Vagina (tissue), 2 donors: ENCODE measurements at regions not wholly inside any gene's neighbourhood (a gene's known extent, or its start where the extent isn't known, plus 50 kb on each side); places are given as distances from the start of the nearest gene placed in this dataset.

Experiments used
- DNase-seq, 2 donors: peaks; one replicate each; pipeline ENCODE4 v3.0.0-alpha.2; 2017; ENCODE audit errors: extremely low spot score in 2 of 2
- H3K27ac ChIP-seq: fragments of 200-600 bp; sonication (generic); one replicate; pipeline ENCODE4 v1.5.1; 2019
- H3K27me3 ChIP-seq: fragments of 200-600 bp; sonication (generic); one replicate; pipeline ENCODE4 v1.5.1; 2019
- H3K36me3 ChIP-seq, 2 donors: fragments of 200-600 bp; sonication (generic); one replicate each; pipeline ENCODE4 v1.5.1; 2017 to 2019
- H3K4me1 ChIP-seq: fragments of 200-600 bp; sonication (generic); one replicate; pipeline ENCODE4 v1.5.1; 2019
- H3K4me3 ChIP-seq, 2 donors: fragments of 200-600 bp; sonication (generic); 1 replicate in 1 of 2; 2 replicates in 1 of 2; pipeline ENCODE4 v1.5.1; 2016 to 2019
- H3K9me3 ChIP-seq: fragments of 200-600 bp; sonication (generic); one replicate; pipeline ENCODE4 v1.5.1; 2019
- CTCF ChIP-seq, 3 experiments: fragments of 450-650 bp in 2 of 3; fragments of 200-600 bp in 1 of 3; sonication (generic) in 1 of 3; IDR thresholded peaks; one replicate each; pipeline ENCODE4 v1.5.1; 2017 to 2019; ENCODE audit warnings: antibody characterized with exemption in 3 of 3, mild to moderate bottlenecking in 2 of 3, moderate library complexity in 2 of 3
- POLR2A ChIP-seq, 2 donors: fragments of 450-650 bp; IDR thresholded peaks; one replicate each; pipeline ENCODE4 v1.6.1; 2017; ENCODE audit warnings: antibody characterized with exemption in 2 of 2, mild to moderate bottlenecking in 2 of 2, moderate library complexity in 2 of 2
- POLR2AphosphoS5 ChIP-seq, 2 donors: sonication (generic); formaldehyde crosslinking; IDR thresholded peaks; one replicate each; pipeline ENCODE4 v1.9.0; 2017; ENCODE audit warnings: antibody characterized with exemption in 2 of 2, mild to moderate bottlenecking in 2 of 2, low read depth in 1 of 2; ENCODE audit not compliant: insufficient read depth in 1 of 2
- intact Hi-C: fragments of 100-400 bp; cut with DNase I; formaldehyde crosslinking; loops from one replicate; pipeline ENCODE4 v1.15.1; 2023

- H3K4me1 ChIP-seq: no peaks in the 10 kb centered on the region
- H3K4me3 ChIP-seq: no peak overlapping the region
- H3K36me3 ChIP-seq: no peaks in the 10 kb centered on the region
- no peaks in the 10 kb centered on the region for H3K9me3 ChIP-seq
- TF ChIP-seq CTCF (IDR thresholded peaks at IDR 0.05) (no peak), POLR2A (IDR thresholded peaks at IDR 0.05) (no peak), POLR2AphosphoS5 (IDR thresholded peaks at IDR 0.05; ENCODE audit: insufficient read depth in 1 of 2, low read depth in 1 of 2) (no peak)
- intact Hi-C loops: no loop called here
- H3K27me3 ChIP-seq: no peaks in the 10 kb centered on the region
- no peak for DNase-seq
- no peak overlapping the region for H3K27ac ChIP-seq
These were observed 300.7 kb downstream of the ETNK1 start for GRCh38 chr12:22925623-22926022.

GRCh38 chr12:22932431-22932830 is 307.5 kb downstream of the ETNK1 start:
- Histone ChIP-seq H3K27me3 (no peaks in the 10 kb centered on the region), H3K27ac (no peak overlapping the region), H3K4me1 (no peaks in the 10 kb centered on the region), H3K9me3 (no peaks in the 10 kb centered on the region), H3K36me3 (no peaks in the 10 kb centered on the region), H3K4me3 (no peak overlapping the region)
- TF ChIP-seq POLR2A (IDR thresholded peaks at IDR 0.05): no peak
- no peak for TF ChIP-seq CTCF (IDR thresholded peaks at IDR 0.05)
- no peak for TF ChIP-seq POLR2AphosphoS5 (IDR thresholded peaks at IDR 0.05; ENCODE audit: insufficient read depth in 1 of 2, low read depth in 1 of 2)
- DNase-seq: no peak
- intact Hi-C loops: no loop called here

GRCh38 chr12:22935090-22935489 is 310.1 kb downstream of the ETNK1 start:
- DNase-seq: no peak
- no peaks in the 10 kb centered on the region for H3K36me3 ChIP-seq
- no peaks in the 10 kb centered on the region for H3K9me3 ChIP-seq
- no peaks in the 10 kb centered on the region for H3K27me3 ChIP-seq
- no peak overlapping the region for H3K4me3 ChIP-seq
- intact Hi-C loops: no loop called here
- no peaks in the 10 kb centered on the region for H3K4me1 ChIP-seq
- no peak overlapping the region for H3K27ac ChIP-seq
- no peak for TF ChIP-seq POLR2AphosphoS5 (IDR thresholded peaks at IDR 0.05; ENCODE audit: insufficient read depth in 1 of 2, low read depth in 1 of 2)
- TF ChIP-seq CTCF (IDR thresholded peaks at IDR 0.05): no peak
- no peak for TF ChIP-seq POLR2A (IDR thresholded peaks at IDR 0.05)

GRCh38 chr12:22935501-22935900 is 310.5 kb downstream of the ETNK1 start:
- H3K9me3 ChIP-seq: no peaks in the 10 kb centered on the region
- intact Hi-C loops: no loop called here
- H3K4me1 ChIP-seq: no peaks in the 10 kb centered on the region
- TF ChIP-seq POLR2AphosphoS5 (IDR thresholded peaks at IDR 0.05; ENCODE audit: insufficient read depth in 1 of 2, low read depth in 1 of 2): no peak
- no peak for TF ChIP-seq CTCF (IDR thresholded peaks at IDR 0.05)
- no peak for TF ChIP-seq POLR2A (IDR thresholded peaks at IDR 0.05)
- no peak overlapping the region for H3K4me3 ChIP-seq
- H3K27me3 ChIP-seq: no peaks in the 10 kb centered on the region
- H3K27ac ChIP-seq: no peak overlapping the region
- H3K36me3 ChIP-seq: no peaks in the 10 kb centered on the region
- DNase-seq: no peak

- no peaks in the 10 kb centered on the region for H3K4me1 ChIP-seq
- H3K9me3 ChIP-seq: no peaks in the 10 kb centered on the region
- no peak overlapping the region for H3K27ac ChIP-seq
- no peak for DNase-seq
- H3K4me3 ChIP-seq: no peak overlapping the region
- intact Hi-C loops: no loop called here
- H3K27me3 ChIP-seq: no peaks in the 10 kb centered on the region
- H3K36me3 ChIP-seq: no peaks in the 10 kb centered on the region
- TF ChIP-seq POLR2A (IDR thresholded peaks at IDR 0.05): no peak
- no peak for TF ChIP-seq CTCF (IDR thresholded peaks at IDR 0.05)
- TF ChIP-seq POLR2AphosphoS5 (IDR thresholded peaks at IDR 0.05; ENCODE audit: insufficient read depth in 1 of 2, low read depth in 1 of 2): no peak
These were observed 313.4 kb downstream of the ETNK1 start for GRCh38 chr12:22938323-22938722.
